ENCODE measurements at regions not wholly inside any gene's neighbourhood (a gene's known extent, or its start where the extent isn't known, plus 50 kb on each side); places are given as distances from the start of the nearest gene placed in this dataset.
"Not testable (repeated sequence)": the region's sequence is repeated elsewhere in the genome, so short reads cannot be mapped to it uniquely, and the experiment has no call there.

- no peak overlapping the region for H3K4me3 Mint-ChIP-seq
- H3K27me3 Mint-ChIP-seq, result no peaks in the 10 kb centered on the region
- ATAC-seq (ENCODE audit: low read depth in 2 of 2) (no peak), DNase-seq (no peak)
- no peak overlapping the region for H3K27ac Mint-ChIP-seq
- H3K36me3 Mint-ChIP-seq, result no peaks in the 10 kb centered on the region
- no peaks in the 10 kb centered on the region for H3K9me3 Mint-ChIP-seq
- H3K4me1 Mint-ChIP-seq, result peaks cover 0 to 8% (median 4%) of the 10 kb centered on the region in 3 donors
These were observed 1239.8 kb upstream of the ACO1 start for GRCh38 chr9:31144614-31145013.

- Mint-ChIP-seq H3K4me3 (peak overlapping the region in 1 of 8 donors; percentile 15), H3K9me3 (peaks cover 0 to 2% (median 0%) of the 10 kb centered on the region in 7 donors), H3K27ac (peak overlapping the region in 1 of 6 donors; percentile 44)
These were observed 1237.8 kb upstream of the ACO1 start for GRCh38 chr9:31146485-31147166.

GRCh38 chr9:31153250-31153840 lies 1231.1 kb upstream of the ACO1 start:
- H3K27me3 Mint-ChIP-seq, result no peaks in the 10 kb centered on the region
- peaks cover 0 to 6% (median 0%) of the 10 kb centered on the region in 7 donors for H3K9me3 Mint-ChIP-seq
- H3K27ac Mint-ChIP-seq, result peak overlapping the region in 1 of 6 donors; percentile 51
- ATAC-seq (ENCODE audit: low read depth in 2 of 2), result no peak
- no peaks in the 10 kb centered on the region for H3K4me1 Mint-ChIP-seq
- H3K4me3 Mint-ChIP-seq, result no peak overlapping the region
- H3K36me3 Mint-ChIP-seq, result no peaks in the 10 kb centered on the region
- DNase-seq, result no peak

More at GRCh38 chr9:31146485-31147166, 1237.8 kb upstream of the ACO1 start:
- H3K27me3 Mint-ChIP-seq, result no peaks in the 10 kb centered on the region
- peaks cover 0 to 8% (median 4%) of the 10 kb centered on the region in 3 donors for H3K4me1 Mint-ChIP-seq
- DNase-seq (no peak), ATAC-seq (ENCODE audit: low read depth in 2 of 2) (no peak)
- no peaks in the 10 kb centered on the region for H3K36me3 Mint-ChIP-seq

- H3K4me3 Mint-ChIP-seq, result no peak overlapping the region
- ATAC-seq (ENCODE audit: low read depth in 2 of 2) (no peak), DNase-seq (no peak)
- no peak overlapping the region for H3K27ac Mint-ChIP-seq
- no peaks in the 10 kb centered on the region for H3K36me3 Mint-ChIP-seq
- peaks cover 0 to 1% (median 0%) of the 10 kb centered on the region in 7 donors for H3K9me3 Mint-ChIP-seq
- H3K4me1 Mint-ChIP-seq, result no peaks in the 10 kb centered on the region
- H3K27me3 Mint-ChIP-seq, result peaks cover 0 to 4% (median 0%) of the 10 kb centered on the region in 3 donors
These were observed 1217.9 kb upstream of the ACO1 start for GRCh38 chr9:31166516-31166915.

GRCh38 chr9:31168161-31168560 lies 1216.3 kb upstream of the ACO1 start:
- DNase-seq, result no peak
- no peak for ATAC-seq (ENCODE audit: low read depth in 2 of 2)
- no peak overlapping the region for H3K27ac Mint-ChIP-seq
- H3K4me3 Mint-ChIP-seq, result no peak overlapping the region
- peaks cover 0 to 1% (median 0%) of the 10 kb centered on the region in 7 donors for H3K9me3 Mint-ChIP-seq
- no peaks in the 10 kb centered on the region for H3K36me3 Mint-ChIP-seq
- H3K4me1 Mint-ChIP-seq, result no peaks in the 10 kb centered on the region
- peaks cover 0 to 4% (median 0%) of the 10 kb centered on the region in 3 donors for H3K27me3 Mint-ChIP-seq

GRCh38 chr9:31174681-31175080 lies 1209.8 kb upstream of the ACO1 start:
- ATAC-seq (ENCODE audit: low read depth in 2 of 2) (no peak), DNase-seq (no peak)
- Mint-ChIP-seq H3K4me3 (no peak overlapping the region), H3K4me1 (no peaks in the 10 kb centered on the region), H3K27ac (no peak overlapping the region), H3K36me3 (no peaks in the 10 kb centered on the region), H3K27me3 (no peaks in the 10 kb centered on the region), H3K9me3 (no peaks in the 10 kb centered on the region)

- peaks cover 0 to 4% of the 10 kb centered on the region in 2 donors for H3K36me3 Mint-ChIP-seq
- ATAC-seq (ENCODE audit: low read depth in 2 of 2) (no peak), DNase-seq (no peak)
- H3K4me3 Mint-ChIP-seq, result no peak overlapping the region
- no peaks in the 10 kb centered on the region for H3K27me3 Mint-ChIP-seq
- no peaks in the 10 kb centered on the region for H3K4me1 Mint-ChIP-seq
- H3K9me3 Mint-ChIP-seq, result peaks cover 0 to 2% (median 0%) of the 10 kb centered on the region in 7 donors
- H3K27ac Mint-ChIP-seq, result no peak overlapping the region
These were observed 1200.6 kb upstream of the ACO1 start for GRCh38 chr9:31183866-31184265.

- H3K27me3 Mint-ChIP-seq, result no peaks in the 10 kb centered on the region
These were observed 1198.6 kb upstream of the ACO1 start for GRCh38 chr9:31185831-31186230.

GRCh38 chr9:31188496-31188895 lies 1195.9 kb upstream of the ACO1 start:
- DNase-seq (no peak), ATAC-seq (ENCODE audit: low read depth in 2 of 2) (no peak)
- no peaks in the 10 kb centered on the region for H3K4me1 Mint-ChIP-seq
- no peaks in the 10 kb centered on the region for H3K36me3 Mint-ChIP-seq
- H3K27me3 Mint-ChIP-seq, result peaks cover 0 to 8% (median 7%) of the 10 kb centered on the region in 3 donors
- no peaks in the 10 kb centered on the region for H3K9me3 Mint-ChIP-seq
- no peak overlapping the region for H3K4me3 Mint-ChIP-seq
- H3K27ac Mint-ChIP-seq, result no peak overlapping the region

More at GRCh38 chr9:31185831-31186230, 1198.6 kb upstream of the ACO1 start:
- H3K27ac Mint-ChIP-seq, result peak overlapping the region in 1 of 6 donors; percentile 7
- DNase-seq (no peak), ATAC-seq (ENCODE audit: low read depth in 2 of 2) (no peak)
- H3K36me3 Mint-ChIP-seq, result no peaks in the 10 kb centered on the region
- no peaks in the 10 kb centered on the region for H3K4me1 Mint-ChIP-seq
- H3K4me3 Mint-ChIP-seq, result no peak overlapping the region
- H3K9me3 Mint-ChIP-seq, result peaks cover 0 to 1% (median 0%) of the 10 kb centered on the region in 7 donors

- Mint-ChIP-seq H3K4me3 (peak overlapping the region in 2 of 8 donors; percentile 7 to 35), H3K27ac (no peak overlapping the region), H3K27me3 (no peaks in the 10 kb centered on the region), H3K4me1 (peaks cover 0 to 4% (median 0%) of the 10 kb centered on the region in 3 donors), H3K36me3 (no peaks in the 10 kb centered on the region), H3K9me3 (peaks cover 0 to 4% (median 0%) of the 10 kb centered on the region in 7 donors)
- peak; percentile 1 for DNase-seq
- peak; percentile 51 to 58 for ATAC-seq (ENCODE audit: low read depth in 2 of 2)
These were observed 1173.4 kb upstream of the ACO1 start for GRCh38 chr9:31210978-31211570.

GRCh38 chr9:31229976-31230375 lies 1154.5 kb upstream of the ACO1 start:
- H3K4me1 Mint-ChIP-seq; H3K27me3 Mint-ChIP-seq; H3K4me3 Mint-ChIP-seq; DNase-seq; H3K27ac Mint-ChIP-seq; H3K9me3 Mint-ChIP-seq; H3K36me3 Mint-ChIP-seq; ATAC-seq (ENCODE audit: low read depth in 2 of 2): not testable (repeated sequence)

- ATAC-seq (ENCODE audit: low read depth in 2 of 2), result no peak
- H3K36me3 Mint-ChIP-seq, result no peaks in the 10 kb centered on the region
- no peak overlapping the region for H3K4me3 Mint-ChIP-seq
- no peaks in the 10 kb centered on the region for H3K27me3 Mint-ChIP-seq
- peaks cover 0 to 8% (median 4%) of the 10 kb centered on the region in 7 donors for H3K9me3 Mint-ChIP-seq
- H3K4me1 Mint-ChIP-seq, result no peaks in the 10 kb centered on the region
- no peak overlapping the region for H3K27ac Mint-ChIP-seq
- no peak for DNase-seq
These were observed 1152.0 kb upstream of the ACO1 start for GRCh38 chr9:31232485-31232884.

- no peak overlapping the region for H3K4me3 Mint-ChIP-seq
- H3K9me3 Mint-ChIP-seq, result no peaks in the 10 kb centered on the region
- no peaks in the 10 kb centered on the region for H3K4me1 Mint-ChIP-seq
- ATAC-seq (ENCODE audit: low read depth in 2 of 2) (no peak), DNase-seq (no peak)
- no peaks in the 10 kb centered on the region for H3K36me3 Mint-ChIP-seq
- H3K27ac Mint-ChIP-seq, result no peak overlapping the region
- H3K27me3 Mint-ChIP-seq, result no peaks in the 10 kb centered on the region
These were observed 1148.1 kb upstream of the ACO1 start for GRCh38 chr9:31236344-31236743.

GRCh38 chr9:31243386-31243785 lies 1141.1 kb upstream of the ACO1 start:
- Mint-ChIP-seq H3K27ac (peak overlapping the region in 1 of 6 donors; percentile 11), H3K36me3 (no peaks in the 10 kb centered on the region), H3K9me3 (peaks cover 0 to 2% (median 0%) of the 10 kb centered on the region in 7 donors), H3K4me1 (no peaks in the 10 kb centered on the region), H3K27me3 (peaks cover 0 to 5% (median 0%) of the 10 kb centered on the region in 3 donors), H3K4me3 (no peak overlapping the region)
- DNase-seq, result no peak
- no peak for ATAC-seq (ENCODE audit: low read depth in 2 of 2)

Data from naive B cell (primary cell).